Activated T-cell treated with anti-CD3 and anti-CD28 coated beads for 1 hour (primary cell): ENCODE measurements at regions not wholly inside any gene's neighbourhood (a gene's known extent, or its start where the extent isn't known, plus 50 kb on each side); places are given as distances from the start of the nearest gene placed in this dataset.

ENCODE experiments used
- DNase-seq: peaks from one replicate; pipeline ENCODE4 v3.0.0-alpha.2; 2020; ENCODE audit warnings: low read depth

DNA sequence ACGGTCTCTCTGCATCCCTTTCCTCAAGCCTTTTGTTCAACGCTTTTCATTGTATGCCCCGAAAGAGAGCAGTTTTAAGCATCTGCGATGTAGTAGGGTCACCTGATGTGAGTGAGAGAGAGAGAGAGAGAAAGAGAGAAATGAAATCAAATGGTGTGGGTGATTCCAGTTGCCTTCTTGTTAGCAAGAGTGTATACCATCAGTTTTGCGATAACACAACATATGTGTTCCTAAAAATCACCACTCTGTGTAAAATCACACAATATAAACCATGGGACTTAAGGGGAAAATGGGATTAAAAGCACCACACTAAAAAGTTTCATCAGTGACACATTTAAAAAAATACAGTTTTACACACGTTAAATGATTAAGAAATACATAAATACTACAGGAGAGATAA, 1102.7 kb upstream of the EEF2KMT start:
- DNase-seq, result no peak

DNA sequence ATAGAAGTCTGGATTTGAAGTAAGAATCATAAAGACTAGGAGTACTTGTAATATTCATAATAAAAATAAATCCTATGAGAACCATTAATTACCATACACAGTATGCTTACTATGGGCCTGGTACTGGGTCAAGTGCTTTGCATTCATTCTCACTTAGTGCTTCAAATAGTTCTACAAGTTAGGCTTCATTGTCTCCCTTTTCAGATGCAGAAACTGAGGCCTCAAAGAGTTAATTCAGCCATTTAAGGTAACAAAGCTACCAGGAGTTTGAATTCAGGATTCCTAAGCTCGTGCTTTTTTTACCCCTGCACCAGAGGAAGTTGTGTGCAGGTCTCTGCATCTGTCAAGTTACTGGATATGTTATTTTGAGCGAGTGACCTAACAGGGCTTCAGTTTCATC, 1098.4 kb upstream of the EEF2KMT start:
- no peak for DNase-seq

DNA sequence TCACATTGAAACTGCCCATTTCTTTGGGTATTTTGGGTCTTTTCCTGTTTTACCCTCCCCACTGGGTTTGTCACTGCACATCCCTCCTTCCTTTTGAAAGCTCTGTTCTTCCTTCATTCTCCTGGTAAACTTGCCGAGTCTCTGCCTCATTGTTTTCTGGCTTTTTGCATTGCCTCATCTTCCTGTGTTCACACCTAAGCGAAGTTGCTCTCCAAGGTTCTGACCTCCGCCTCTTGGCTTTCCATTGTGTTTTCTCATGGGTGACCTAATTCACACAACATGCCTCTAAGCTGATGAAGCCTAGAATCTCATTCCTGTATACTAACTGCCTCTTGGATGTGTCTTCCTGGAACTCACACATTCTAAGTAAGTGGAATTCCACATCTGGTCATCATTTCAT, 1096.1 kb upstream of the EEF2KMT start:
- no peak for DNase-seq

DNA sequence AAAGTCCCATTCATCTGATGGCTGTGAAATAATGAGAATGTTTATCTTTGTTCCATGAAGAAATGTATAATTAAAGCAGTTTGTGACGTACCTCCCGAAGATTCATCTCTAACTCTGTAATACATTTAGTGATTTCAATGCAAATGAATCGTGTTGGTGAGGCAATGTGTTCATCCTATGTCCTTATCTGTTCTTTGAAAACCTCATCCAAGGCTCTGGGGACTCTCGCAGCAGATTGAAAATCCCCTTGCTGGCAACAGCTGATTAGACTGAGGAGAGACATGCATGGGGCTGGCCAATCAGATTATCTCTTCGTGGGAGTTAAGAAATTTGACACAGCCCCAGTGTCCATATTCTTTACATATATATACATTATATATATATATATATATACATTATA, 1095.4 kb upstream of the EEF2KMT start:
- DNase-seq, result no peak

DNA sequence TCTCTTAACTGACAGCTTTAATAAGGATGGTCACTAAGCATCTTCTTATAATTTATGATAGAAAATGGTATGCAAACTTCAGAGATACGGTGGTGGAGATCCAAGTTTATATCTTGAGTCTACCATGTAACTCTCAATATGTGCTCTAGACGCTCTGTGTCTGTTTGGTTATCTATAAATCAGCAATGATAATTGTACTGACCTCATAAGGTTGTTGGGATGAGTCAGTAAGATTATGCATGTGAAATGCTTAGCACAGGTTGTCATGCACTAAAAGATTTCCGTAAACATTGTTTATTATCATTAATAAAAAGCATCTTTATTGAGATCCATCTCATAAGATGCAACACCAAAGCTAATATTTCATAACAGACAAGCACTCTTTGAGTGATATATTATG, 1094.9 kb upstream of the EEF2KMT start:
- DNase-seq, result no peak

DNA sequence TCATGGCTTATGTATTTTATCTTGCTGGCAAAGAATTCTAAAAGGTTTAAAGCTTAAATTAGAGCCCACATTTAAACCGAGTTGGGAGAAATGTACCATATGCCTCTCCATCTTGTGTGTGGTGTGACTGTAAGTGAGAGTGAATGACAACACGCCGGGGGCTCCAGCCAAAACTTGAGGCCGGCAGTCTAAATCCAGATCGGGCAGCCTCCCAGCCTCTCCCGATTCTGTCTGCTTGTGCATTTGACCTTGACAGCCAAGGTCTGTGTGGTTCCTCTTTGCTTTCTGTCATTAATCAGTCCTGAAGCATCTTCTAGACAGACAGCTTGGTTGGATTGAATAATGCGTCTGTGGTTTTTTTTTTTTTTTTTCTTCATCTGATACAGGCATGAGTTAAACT, 1093.2 kb upstream of the EEF2KMT start:
- no peak for DNase-seq

DNA sequence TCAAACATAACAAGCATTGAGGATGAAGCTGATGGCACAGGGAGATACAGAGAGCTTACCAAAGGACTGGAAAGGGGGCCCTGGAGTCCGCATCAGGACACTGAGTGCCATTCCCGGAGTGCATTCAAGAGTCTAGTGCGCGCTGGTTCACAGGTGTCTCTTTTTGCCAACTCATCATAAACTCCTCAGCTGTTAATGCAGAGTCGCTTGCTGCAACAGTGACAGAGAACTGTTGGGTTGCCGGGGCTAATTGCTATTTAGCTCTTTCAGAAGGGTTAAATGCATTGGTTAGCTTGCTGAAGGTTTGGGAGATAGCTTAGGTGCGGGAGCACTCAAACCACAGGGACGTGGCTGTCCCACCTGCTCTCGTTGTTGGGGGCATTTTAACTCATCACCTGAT, 1091.6 kb upstream of the EEF2KMT start:
- no peak for DNase-seq

DNA sequence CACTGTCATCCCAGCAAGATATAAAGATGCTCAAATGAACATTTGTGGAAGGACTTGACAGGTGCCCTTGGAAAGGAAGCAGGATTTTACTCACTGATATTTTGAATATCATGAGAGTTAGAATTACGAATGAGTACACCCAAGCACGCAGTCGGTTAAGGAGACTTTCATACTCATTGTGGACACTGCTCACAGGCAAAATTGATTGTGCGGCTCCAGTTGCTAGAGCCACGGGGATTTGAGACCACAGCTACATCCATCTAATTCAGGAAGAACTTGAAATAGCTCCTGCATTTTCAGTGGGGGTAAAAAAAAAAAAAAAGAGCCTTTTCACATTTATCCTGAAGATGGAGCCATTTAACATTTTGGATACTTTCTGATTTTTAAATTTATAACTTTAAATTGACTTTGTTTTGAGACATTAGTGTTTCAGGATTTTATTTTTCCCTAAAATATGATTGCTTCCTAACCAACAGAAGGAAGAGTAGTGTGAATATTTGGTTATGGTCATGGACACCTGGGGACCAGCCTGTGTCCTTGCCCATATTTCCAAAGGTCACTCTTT, 1080.1 kb upstream of the EEF2KMT start:
- DNase-seq, result no peak

DNA sequence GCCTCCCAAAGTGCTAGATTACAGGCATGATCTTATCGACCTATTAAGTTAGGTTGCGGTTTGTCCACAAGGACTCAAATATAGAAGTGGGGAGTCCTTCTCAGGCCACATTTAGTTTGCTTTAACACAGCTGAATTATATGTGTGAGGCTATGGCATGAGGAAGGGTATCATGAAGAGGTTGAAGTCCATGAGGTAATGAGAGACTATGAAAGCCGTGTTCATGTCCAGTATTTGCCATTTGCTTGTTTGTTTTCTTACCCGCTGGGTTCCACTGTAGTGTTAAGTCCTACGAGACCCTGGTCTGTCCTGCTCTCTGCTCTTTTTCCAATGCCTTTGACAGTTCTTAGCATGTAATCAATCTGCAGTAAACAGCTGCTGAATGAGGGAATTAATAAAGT, 1072.4 kb upstream of the EEF2KMT start:
- DNase-seq, result no peak

DNA sequence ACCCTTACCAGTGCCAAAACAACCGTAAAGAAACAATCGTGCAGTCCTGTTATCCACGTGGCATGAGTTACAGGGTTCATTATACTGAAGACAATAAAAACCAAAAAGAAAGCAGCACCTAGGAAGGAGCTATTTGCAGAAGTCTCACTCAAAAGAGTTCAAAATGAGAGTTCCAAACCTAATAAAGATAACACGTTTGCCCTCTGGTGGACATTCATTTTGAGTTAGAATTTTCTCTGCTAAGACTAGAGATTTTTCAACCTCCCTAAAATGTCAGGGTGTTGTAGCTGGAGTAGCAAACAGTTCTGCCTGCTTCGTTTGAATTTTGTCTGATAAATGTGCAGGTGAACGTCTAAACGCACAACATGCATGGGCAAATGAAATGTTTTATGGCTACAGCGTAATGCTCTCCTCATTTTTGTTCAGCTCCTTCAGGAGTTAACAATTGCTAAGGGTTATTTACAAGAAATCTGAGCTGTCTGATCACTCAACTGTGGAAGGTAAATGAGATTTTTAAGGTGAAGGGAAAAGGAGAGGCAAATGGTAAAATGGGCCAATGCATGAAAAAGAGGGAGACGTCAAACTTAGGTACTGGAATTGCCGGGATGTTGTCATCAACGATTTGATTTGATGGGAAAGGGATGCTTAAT, 1067.9 kb upstream of the EEF2KMT start:
- DNase-seq, result no peak

DNA sequence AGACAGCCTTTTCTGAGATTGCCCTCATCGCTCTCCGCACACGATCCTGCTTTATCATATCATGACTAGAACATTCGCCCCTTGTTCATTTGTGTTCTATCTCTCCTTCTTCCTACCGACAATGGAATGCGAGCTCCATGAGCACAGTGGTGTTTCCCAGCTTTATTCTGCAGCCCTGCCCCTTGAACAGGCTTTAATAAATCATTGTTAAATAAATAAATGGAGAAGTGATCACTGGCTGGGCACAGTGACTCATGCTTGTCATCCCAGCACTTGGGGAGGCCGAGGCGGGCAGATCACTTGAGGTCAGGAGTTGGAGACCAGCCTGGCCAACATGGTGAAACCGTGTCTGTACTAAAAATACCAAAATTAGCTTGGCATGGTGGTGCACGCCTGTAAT, 1063.3 kb upstream of the EEF2KMT start:
- no peak for DNase-seq

DNA sequence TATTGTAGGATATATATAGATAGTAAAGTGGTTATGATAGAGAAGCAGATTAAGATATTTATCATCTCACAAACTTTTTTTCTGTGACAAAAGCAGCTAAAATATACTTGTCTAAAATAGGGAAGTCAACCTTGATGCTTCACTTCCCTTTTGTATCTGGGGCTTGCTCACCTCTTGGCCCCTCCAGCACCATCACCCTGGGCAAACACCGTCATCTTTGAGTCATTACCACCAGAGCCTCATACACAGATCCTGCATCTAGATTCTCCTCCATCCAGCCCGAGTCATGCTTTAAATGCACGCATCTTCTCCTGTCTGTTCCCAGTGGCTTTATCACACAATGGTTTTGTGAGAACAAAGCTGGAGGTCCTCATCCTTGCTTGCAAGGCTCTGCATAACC, 1062.7 kb upstream of the EEF2KMT start:
- DNase-seq, result no peak

DNA sequence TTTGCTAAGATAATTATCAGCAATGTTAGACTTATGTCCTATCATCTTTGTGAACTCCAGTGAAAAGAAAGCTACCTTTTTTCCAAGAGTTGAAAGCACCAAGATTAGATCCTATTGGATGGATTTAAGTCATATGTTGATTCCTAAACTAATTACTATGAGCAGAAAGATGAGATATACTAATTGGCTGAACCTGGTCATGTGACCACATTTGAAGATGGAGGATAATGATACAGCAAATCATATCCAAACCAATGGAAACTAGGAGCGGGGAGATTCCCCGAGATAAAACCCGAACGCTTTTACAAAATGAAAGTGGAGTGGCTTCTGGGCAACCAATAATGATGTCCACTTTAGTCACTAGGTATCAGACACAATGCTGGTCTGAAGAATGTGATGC, 1060.2 kb upstream of the EEF2KMT start:
- no peak for DNase-seq

DNA sequence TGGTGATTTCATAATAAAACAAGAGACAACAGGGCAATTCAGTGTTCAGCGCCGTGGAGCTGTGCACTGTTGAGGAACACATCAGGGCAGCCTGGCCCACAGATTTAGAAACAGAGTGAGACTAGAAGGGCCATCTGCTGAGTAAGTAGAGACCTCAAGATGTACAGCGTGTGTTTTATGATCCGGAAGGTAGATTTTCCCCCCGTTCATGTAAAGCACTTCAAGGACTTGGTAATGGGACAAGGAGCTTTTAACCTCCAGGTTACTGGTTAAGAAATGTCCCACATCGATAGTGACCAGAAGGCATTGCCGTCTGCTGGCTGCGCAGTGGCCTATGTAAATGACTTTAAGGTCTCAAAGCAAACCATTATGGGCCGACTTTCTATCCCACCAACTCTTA, 1057.7 kb upstream of the EEF2KMT start:
- no peak for DNase-seq

DNA sequence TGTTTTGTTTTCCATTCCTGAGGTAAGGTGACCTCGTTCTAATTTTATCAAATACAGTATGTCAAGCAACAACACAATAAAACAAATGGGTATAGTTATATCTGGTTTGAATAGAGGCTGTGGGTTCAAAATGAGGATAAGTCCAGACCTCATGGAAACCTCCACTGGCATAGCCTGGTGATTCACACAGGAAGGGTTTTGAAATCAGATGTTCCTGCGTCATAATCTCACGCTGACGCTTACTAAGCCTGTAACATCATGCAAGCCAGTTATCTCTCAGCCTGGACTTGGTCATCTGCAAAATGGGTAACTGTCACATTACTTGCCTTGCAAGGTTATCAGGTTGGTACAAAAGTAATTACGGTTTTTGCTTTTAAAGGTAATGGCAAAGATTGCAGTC, 1056.3 kb upstream of the EEF2KMT start:
- no peak for DNase-seq

DNA sequence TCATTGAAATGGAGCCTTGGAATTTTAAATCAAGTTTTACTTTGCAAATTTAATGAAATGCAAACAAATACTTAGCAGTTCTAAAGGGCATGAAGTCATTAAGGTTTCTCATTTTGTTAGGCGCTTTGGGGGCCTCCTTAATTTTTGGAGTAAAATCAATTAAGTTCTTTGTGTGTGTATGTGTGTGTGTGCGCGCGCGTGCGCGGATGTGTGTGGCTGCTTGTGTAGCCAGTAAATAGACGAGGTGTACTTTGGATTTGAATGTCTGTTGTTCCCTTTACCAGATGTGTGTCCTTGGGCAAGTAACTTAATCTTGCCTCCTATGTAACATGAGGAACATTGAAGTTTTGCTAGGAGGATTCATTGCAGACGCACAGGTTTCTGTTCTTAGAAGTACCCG, 1051.4 kb upstream of the EEF2KMT start:
- DNase-seq, result no peak

DNA sequence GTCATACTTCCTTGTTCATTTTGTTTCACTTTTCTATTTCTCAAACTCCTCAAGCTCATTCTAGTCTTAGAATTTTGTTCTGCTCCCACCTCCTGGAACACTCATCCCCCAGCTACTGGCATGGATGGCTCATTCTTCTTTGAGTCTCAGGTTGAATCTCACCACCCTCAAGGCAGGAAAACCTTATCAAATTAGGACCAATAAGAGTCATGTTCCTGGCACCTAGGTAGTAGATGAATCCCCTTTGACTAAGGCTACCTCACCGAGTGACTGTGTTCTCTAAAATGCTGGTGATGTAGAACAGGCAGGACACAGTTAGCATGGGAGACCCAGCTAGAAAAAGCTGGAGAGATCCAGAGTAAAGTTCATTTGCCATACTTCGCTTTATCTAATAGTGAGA, 1050.8 kb upstream of the EEF2KMT start:
- DNase-seq, result no peak

DNA sequence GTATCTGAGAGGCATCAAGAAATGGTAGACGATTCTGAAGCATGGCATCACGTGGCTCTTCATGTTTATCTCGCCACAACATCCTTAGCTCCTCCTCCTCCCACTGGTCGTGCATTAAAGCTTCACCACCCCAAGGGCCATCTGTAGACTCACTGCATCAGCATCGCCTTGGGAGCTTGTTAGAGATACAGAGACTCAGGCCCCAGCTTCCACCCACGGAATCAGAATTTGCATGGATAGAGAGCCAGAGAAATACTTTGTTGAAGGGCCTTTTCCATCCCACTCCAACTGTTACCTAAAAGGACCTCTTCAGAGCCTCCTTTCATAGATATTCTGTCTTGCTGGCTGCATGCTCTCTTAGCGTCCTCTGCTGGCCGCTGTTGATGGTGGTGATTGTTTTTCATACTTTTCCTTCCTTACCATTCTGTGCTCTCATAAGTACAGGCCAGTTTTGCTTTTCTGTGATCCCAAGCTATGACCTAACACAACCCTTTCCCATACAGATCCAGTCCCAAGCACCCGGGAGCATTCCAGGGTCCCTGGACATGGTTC, 1049.4 kb upstream of the EEF2KMT start:
- no peak for DNase-seq

DNA sequence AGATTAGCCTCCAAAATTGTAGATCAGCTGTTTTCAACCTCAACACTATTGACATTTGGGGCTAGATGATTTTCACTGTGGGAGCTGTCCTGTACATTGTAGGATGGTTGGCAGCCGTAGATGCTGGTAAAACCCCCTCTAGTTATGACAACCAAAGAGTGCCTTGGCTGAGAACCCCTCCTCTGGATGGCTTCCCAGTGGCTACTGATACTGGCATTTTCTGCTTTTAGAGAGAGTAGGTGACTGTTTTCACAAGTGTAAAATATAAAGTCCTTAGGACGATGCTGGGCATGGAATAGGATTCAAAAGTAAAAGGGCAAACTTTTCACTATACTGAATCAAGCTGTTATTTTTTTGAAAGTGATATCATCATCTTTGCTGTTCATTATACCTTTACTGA, 1048.8 kb upstream of the EEF2KMT start:
- no peak for DNase-seq

DNA sequence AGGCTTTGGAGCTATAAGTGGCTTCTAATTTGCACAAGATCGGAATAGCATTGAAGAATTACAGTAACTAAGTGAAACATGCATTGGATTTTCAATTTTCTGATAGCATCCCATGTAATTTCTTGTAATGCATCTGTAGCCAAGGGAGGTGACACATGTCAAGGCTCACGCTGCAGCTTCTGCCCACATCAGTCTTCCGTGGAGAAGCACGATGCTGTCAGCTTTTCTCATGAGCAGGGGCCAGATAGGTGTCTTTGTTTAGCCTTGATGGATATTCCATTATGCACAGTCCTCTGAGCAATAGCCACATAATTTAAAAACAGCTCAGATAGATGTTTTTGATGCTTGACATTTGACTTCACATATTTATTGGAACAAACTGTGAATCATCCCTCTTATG, 1046.9 kb upstream of the EEF2KMT start:
- DNase-seq, result no peak

DNA sequence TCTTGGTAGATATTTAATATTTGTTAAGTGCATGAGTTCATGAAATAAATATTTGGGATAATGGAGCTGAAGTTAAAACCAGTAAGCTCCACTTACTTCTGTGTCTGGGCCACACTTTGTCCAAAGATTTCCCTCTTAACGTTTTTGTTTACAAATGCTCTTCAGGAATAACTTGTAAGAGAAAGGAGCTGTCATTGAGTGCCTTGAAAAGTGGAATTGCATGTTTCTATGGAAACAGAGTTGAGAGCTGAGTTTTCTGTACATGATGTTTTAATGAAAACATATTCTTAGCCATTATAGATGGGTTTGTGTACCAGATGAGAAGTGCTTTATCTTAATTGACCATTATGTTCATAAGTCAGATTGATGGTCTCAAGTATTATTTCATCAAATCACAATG, 1045.4 kb upstream of the EEF2KMT start:
- no peak for DNase-seq

DNA sequence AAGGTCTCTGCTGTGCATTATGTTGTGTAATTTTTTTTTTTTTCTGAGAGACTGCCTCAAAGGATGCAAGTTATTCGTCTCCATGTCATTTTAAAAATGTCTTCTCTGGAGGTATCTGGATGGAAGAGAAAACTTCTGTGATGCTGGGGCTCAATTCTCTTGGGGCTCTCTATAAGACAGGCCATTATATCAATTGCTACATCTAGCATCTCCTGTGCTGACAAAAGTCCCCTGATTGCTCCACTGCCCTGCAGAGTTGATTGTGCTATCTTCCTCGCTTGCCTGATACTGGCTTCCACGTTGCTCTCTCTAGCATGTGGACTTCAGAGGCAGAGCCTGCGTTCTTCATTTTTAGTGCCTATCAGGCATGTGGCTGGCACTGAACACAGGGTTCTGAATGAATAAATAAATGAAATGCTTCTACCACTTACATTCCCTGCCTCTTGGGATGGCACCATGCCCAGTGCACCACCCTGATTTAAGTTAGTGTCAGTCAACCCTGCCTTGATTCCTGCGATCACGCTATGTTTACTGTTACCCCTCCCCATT, 1035.5 kb upstream of the EEF2KMT start:
- no peak for DNase-seq

DNA sequence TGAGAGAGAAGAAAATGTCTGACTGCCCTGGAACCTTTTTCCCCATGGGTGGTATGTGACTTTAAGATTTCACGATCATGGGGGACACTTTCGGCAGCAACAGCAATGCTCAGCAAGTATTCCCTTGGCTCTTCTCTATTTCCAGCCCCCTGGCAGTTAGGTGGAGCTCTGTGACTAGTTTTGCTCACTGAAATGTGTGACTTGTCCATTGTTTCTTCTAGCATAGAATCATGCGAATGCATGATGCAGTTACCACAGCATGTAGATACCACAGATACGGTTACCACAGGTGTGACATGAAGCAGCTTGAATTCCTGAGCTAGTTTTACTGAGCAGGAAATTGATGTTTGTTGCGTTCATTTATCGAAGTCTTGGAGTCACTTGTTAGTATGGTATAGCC, 1034.5 kb upstream of the EEF2KMT start:
- DNase-seq, result no peak

DNA sequence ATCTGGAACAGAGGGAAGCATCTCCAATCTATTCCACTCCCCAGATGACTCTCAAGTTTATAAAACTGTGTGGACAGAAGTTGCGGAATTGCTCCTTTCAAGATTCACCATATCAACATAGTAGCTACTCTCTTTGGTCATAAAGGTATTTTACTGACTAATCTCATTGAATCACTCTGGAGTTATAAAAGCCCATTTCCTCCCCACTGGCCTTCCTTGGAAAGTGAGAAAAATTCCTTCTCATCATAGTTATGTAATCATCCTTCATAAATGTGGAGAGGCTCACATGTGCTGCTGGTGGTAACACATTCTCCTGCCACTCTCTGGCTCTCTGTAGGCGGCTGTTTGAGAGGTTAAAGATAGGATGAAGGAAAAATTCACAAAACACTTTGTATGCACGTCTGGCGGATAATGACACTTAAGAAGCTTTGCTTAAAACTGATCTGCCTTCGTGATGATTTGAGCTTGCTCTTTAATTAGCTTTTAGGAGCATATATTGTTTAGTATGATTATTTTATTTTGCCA, 1034.0 kb upstream of the EEF2KMT start:
- DNase-seq, result no peak
